ENCODE measurements at regions not wholly inside any gene's neighbourhood (a gene's known extent, or its start where the extent isn't known, plus 50 kb on each side); places are given as distances from the start of the nearest gene placed in this dataset.

- no peak for DNase-seq
Observed at GRCh38 chr11:130780437-130780836, 135.8 kb downstream of the SNX19 start.

GRCh38 chr11:130781931-130782330, 134.3 kb downstream of the SNX19 start:
- no peak for DNase-seq

GRCh38 chr11:130782361-130783222, 133.7 kb downstream of the SNX19 start:
- DNase-seq: no peak

GRCh38 chr11:130783323-130783722, 133.0 kb downstream of the SNX19 start:
- DNase-seq: no peak

- no peak for DNase-seq
Observed at GRCh38 chr11:130785380-130786116, 130.7 kb downstream of the SNX19 start.

- DNase-seq: no peak
Observed at GRCh38 chr11:130786586-130786985, 129.7 kb downstream of the SNX19 start.

GRCh38 chr11:130787092-130787616, 129.1 kb downstream of the SNX19 start:
- no peak for DNase-seq

GRCh38 chr11:130787973-130788570, 128.2 kb downstream of the SNX19 start:
- no peak for DNase-seq

- no peak for DNase-seq
Observed at GRCh38 chr11:130789056-130789640, 127.1 kb downstream of the SNX19 start.

- DNase-seq: no peak
Observed at GRCh38 chr11:130790689-130791088, 125.6 kb downstream of the SNX19 start.

GRCh38 chr11:130792772-130793171, 123.5 kb downstream of the SNX19 start:
- no peak for DNase-seq

GRCh38 chr11:130796828-130797227, 119.5 kb downstream of the SNX19 start:
- DNase-seq: no peak

- DNase-seq: no peak
Observed at GRCh38 chr11:130798280-130798679, 118.0 kb downstream of the SNX19 start.

GRCh38 chr11:130798801-130799200, 117.5 kb downstream of the SNX19 start:
- no peak for DNase-seq

GRCh38 chr11:130801333-130802122, 114.8 kb downstream of the SNX19 start:
- DNase-seq: no peak

GRCh38 chr11:130802567-130802966, 113.7 kb downstream of the SNX19 start:
- DNase-seq: no peak

- no peak for DNase-seq
Observed at GRCh38 chr11:130804306-130805076, 111.8 kb downstream of the SNX19 start.

GRCh38 chr11:130806746-130807145, 109.5 kb downstream of the SNX19 start:
- no peak for DNase-seq

- no peak for DNase-seq
Observed at GRCh38 chr11:130808541-130808940, 107.7 kb downstream of the SNX19 start.

GRCh38 chr11:130813196-130813595, 103.1 kb downstream of the SNX19 start:
- no peak for DNase-seq

- DNase-seq: no peak
Observed at GRCh38 chr11:130813638-130814037, 102.6 kb downstream of the SNX19 start.
